Activated CD8-positive, alpha-beta memory T cell treated with anti-CD3 and anti-CD28 coated beads for 36 hours (primary cell): ENCODE measurements at regions not wholly inside any gene's neighbourhood (a gene's known extent, or its start where the extent isn't known, plus 50 kb on each side); places are given as distances from the start of the nearest gene placed in this dataset.
"Not testable (repeated sequence)": the region's sequence is repeated elsewhere in the genome, so short reads cannot be mapped to it uniquely, and the experiment has no call there.

Experiments used
- CTCF ChIA-PET: fragments of 350-600 bp; sonication (Branson Sonifier 250); formaldehyde crosslinking; loops from one replicate; lab custom pipeline; 2021; ENCODE audit warnings: antibody characterized with exemption; lab: Charles Lee
- POLR2A ChIA-PET: fragments of 350-600 bp; sonication (Branson Sonifier 250); formaldehyde crosslinking; loops from one replicate; lab custom pipeline; 2021; ENCODE audit warnings: antibody characterized with exemption; lab: Charles Lee

GRCh38 chr6:10343320-10343719 is 71.6 kb downstream of the TFAP2A start:
- ChIA-PET POLR2A (no interaction called here), CTCF (no interaction called here)

GRCh38 chr6:10341605-10342004 is 73.3 kb downstream of the TFAP2A start:
- ChIA-PET POLR2A (no interaction called here), CTCF (no interaction called here)

DNA sequence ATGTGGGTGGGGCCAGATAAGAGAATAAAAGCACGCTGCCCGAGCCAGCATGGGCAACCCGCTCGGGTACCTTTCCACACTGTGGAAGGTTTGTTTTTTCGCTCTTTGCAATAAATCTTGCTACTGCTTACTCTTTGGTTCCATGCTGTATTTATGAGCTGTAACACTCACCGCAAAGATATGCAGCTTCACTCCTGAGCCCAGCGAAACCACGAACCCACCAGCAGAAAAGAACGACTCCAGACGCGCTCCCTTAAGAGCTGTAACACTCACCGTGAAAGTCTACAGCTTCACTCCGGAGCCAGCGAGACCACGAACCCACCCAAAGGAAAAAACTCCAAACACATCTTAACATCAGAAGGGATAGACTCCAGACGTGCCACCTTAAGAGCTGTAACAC is 76.7 kb downstream of the TFAP2A start:
- ChIA-PET CTCF (no interaction called here), POLR2A (no interaction called here)

GRCh38 chr6:10337376-10337775 is 77.5 kb downstream of the TFAP2A start:
- CTCF ChIA-PET, POLR2A ChIA-PET: not testable (repeated sequence)

GRCh38 chr6:10332111-10332510 is 82.8 kb downstream of the TFAP2A start:
- ChIA-PET CTCF (no interaction called here), POLR2A (no interaction called here)

DNA sequence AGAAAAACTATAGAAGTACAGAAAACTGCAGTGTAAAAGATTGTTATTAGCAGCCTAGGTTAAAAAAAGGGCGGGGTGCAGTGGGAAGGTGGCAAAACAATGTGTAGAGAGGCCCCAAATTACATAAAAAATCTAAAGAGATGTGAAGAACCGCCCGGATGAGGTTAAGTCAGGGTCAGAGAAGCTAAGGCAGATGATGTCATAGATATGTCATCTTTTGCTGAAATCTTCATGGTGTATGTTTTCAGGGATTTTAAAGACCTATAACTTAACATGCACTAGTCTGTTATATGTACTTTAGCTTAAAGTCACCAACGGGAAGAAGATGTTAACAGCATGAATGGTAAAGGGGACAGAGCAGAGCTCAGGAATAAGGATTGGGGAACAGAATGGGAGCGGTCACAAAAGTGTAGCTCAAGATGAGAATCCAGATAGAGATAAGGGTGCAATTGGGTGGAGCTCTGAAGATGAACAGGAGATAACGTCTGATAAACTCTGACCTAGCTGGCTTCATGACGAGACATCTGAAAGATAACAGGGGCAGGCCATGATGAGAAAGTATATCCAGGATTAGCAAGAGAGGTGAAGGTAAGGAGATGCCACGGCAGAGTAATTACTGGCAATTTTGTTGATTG is 83.4 kb downstream of the TFAP2A start:
- CTCF ChIA-PET = no interaction called here
- POLR2A ChIA-PET = no interaction called here

GRCh38 chr6:10330515-10330914 is 84.4 kb downstream of the TFAP2A start:
- CTCF ChIA-PET = no interaction called here
- POLR2A ChIA-PET = no interaction called here

- ChIA-PET CTCF (no interaction called here), POLR2A (no interaction called here)
These were observed 91.9 kb downstream of the TFAP2A start for GRCh38 chr6:10323018-10323417.

- POLR2A ChIA-PET = no interaction called here
These were observed 94.6 kb downstream of the TFAP2A start for GRCh38 chr6:10320291-10320690.

GRCh38 chr6:10316373-10316721 is 98.5 kb downstream of the TFAP2A start:
- ChIA-PET POLR2A (no interaction called here), CTCF (no interaction called here)

More at GRCh38 chr6:10320291-10320690, 94.6 kb downstream of the TFAP2A start:
- CTCF ChIA-PET = no interaction called here

DNA sequence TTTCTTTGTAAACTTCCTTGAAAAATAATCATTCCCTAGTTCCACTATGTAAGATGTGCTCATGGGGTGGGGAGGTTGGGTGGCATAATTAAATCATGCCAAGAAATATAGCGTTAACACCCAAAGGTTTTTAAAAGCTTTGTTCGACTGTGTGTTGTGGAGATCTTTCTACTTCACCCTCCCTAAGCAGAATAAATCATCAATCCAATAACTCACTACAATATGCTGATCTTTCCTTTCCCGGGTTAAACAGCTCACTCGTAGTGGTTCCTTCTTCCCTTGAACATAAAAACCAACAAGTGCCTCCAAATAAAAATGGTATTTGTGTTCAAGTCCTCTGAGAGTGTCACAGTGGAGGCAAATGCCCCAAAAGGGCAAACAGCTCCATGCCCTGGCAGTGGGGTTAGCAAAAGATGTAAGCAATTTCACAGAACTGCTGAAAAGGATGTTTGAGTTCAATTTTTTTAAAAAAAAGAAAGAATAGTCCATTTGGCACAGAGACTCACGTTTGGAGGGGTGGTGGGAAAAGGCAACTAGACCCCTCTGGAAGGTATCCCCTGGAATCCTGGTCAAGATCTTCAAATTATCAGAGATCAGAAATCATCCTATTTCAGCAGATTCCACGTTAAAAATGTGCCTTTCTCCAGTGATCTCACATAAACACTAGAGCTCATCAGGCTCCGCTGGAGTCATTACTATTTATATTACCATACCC is 99.1 kb downstream of the TFAP2A start:
- POLR2A ChIA-PET = no interaction called here
- CTCF ChIA-PET = no interaction called here

- ChIA-PET CTCF (no interaction called here), POLR2A (no interaction called here)
These were observed 99.8 kb downstream of the TFAP2A start for GRCh38 chr6:10315034-10315433.

DNA sequence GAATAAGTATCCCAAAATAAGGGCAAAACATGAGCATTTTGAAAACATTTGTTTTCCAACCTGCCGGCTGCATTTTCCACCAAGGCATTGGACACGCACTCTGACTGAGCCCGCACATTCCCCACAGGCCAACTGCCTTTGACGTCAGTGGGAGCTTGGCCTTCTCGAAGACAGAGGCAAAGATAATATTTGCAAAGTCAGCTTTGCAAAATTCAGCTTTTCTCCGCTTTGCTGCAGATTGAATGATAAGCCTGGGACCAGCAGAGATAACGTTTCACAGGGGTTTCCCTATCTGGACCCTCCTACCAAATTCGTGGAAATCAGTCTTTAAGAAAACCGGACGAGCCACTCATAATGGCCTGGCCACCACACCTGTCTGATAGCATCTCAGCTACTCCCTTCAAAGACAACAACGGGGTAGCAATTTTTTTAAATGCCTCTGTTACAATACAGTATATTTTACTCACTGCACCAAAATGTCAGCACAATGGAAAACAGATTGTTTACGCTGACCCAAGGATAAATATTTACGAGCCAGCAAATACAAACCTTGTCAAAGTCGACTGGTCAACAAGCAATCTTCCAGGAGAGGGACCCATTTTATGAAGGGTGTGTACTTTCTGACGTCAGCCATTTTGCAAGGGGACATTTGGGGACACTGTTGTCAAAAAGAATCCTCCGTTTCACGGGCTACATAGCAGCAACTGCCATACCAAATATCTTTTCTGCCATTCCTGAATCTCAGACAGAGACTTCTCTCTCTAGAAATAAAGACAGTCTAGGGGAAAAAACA is 100.5 kb downstream of the TFAP2A start:
- ChIA-PET POLR2A (no interaction called here), CTCF (no interaction called here)

GRCh38 chr6:10313799-10314162 is 101.1 kb downstream of the TFAP2A start:
- POLR2A ChIA-PET = no interaction called here
- CTCF ChIA-PET = no interaction called here

DNA sequence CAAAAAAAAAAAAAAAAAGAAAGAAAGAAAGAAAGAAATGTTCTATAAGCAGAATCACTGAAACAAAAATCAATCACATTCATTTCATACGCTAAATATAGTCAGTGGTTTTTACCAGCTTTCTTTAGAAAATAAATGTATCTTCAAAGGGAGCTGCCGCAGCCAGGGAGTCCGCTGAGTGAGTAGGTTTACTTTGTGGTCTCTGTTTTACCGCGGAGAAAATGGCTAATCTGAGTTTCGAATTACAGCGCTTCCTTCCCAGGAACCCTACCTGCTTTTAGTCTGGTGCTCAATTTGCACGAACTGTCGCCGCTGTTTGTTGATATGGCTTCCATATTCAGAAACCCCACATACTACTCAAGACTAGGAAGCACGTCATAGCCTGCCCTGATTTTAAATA is 102.4 kb downstream of the TFAP2A start:
- CTCF ChIA-PET = no interaction called here
- POLR2A ChIA-PET = no interaction called here

GRCh38 chr6:10311546-10312405 is 103.1 kb downstream of the TFAP2A start:
- CTCF ChIA-PET, POLR2A ChIA-PET: not testable (repeated sequence)

GRCh38 chr6:10310826-10311225 is 104.0 kb downstream of the TFAP2A start:
- ChIA-PET CTCF (no interaction called here), POLR2A (no interaction called here)

DNA sequence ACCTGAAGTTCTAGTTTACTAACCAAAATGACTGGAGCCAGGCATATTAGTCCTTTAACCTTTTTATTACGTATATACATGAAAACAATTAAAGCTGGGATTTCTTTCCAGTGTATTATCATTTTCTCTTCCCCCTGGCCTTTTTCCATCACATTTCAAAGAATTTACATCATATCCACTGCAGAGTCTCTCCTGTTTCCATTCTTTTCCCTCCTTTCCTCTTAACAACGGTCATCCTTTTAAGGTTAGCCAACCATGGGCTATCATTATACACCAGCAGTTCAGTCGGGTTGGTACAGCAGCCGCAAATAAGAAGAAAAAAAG is 104.6 kb downstream of the TFAP2A start:
- ChIA-PET CTCF (no interaction called here), POLR2A (no interaction called here)

- POLR2A ChIA-PET = no interaction called here
- CTCF ChIA-PET = no interaction called here
These were observed 105.2 kb downstream of the TFAP2A start for GRCh38 chr6:10309457-10310329.
